ENCODE measurements at regions not wholly inside any gene's neighbourhood (a gene's known extent, or its start where the extent isn't known, plus 50 kb on each side); places are given as distances from the start of the nearest gene placed in this dataset.

- no peak for DNase-seq
Observed at GRCh38 chr14:34205799-34206198, 254.9 kb upstream of the EGLN3 start.

GRCh38 chr14:34204774-34205173 is 253.9 kb upstream of the EGLN3 start:
- no peak for DNase-seq

GRCh38 chr14:34203251-34203722 is 252.4 kb upstream of the EGLN3 start:
- DNase-seq, result no peak

GRCh38 chr14:34201909-34202637 is 251.2 kb upstream of the EGLN3 start:
- DNase-seq, result peak; percentile 31

GRCh38 chr14:34199585-34199984 is 248.7 kb upstream of the EGLN3 start:
- DNase-seq, result peak; percentile 65

- no peak for DNase-seq
Observed at GRCh38 chr14:34198096-34198495, 247.2 kb upstream of the EGLN3 start.

- DNase-seq, result no peak
Observed at GRCh38 chr14:34195964-34196363, 245.1 kb upstream of the EGLN3 start.

- no peak for DNase-seq
Observed at GRCh38 chr14:34190717-34191116, 239.8 kb upstream of the EGLN3 start.

GRCh38 chr14:34189866-34190265 is 239.0 kb upstream of the EGLN3 start:
- no peak for DNase-seq

GRCh38 chr14:34187519-34188044 is 236.7 kb upstream of the EGLN3 start:
- DNase-seq, result no peak

GRCh38 chr14:34187061-34187460 is 236.2 kb upstream of the EGLN3 start:
- DNase-seq, result no peak

- DNase-seq, result no peak
Observed at GRCh38 chr14:34184126-34184525, 233.3 kb upstream of the EGLN3 start.

GRCh38 chr14:34183478-34183877 is 232.6 kb upstream of the EGLN3 start:
- no peak for DNase-seq

GRCh38 chr14:34181338-34181737 is 230.5 kb upstream of the EGLN3 start:
- no peak for DNase-seq

- DNase-seq, result no peak
Observed at GRCh38 chr14:34180869-34181268, 230.0 kb upstream of the EGLN3 start.

GRCh38 chr14:34180434-34180833 is 229.6 kb upstream of the EGLN3 start:
- no peak for DNase-seq

GRCh38 chr14:34179727-34180126 is 228.9 kb upstream of the EGLN3 start:
- DNase-seq, result no peak

- DNase-seq, result no peak
Observed at GRCh38 chr14:34177466-34177865, 226.6 kb upstream of the EGLN3 start.

GRCh38 chr14:34175574-34175973 is 224.7 kb upstream of the EGLN3 start:
- no peak for DNase-seq

- no peak for DNase-seq
Observed at GRCh38 chr14:34174973-34175372, 224.1 kb upstream of the EGLN3 start.

- DNase-seq, result no peak
Observed at GRCh38 chr14:34173916-34174315, 223.0 kb upstream of the EGLN3 start.

GRCh38 chr14:34172550-34173368 is 221.9 kb upstream of the EGLN3 start:
- no peak for DNase-seq

GRCh38 chr14:34172173-34172451 is 221.2 kb upstream of the EGLN3 start:
- DNase-seq, result no peak

All from activated CD4-positive, alpha-beta T cell treated with anti-CD3 and anti-CD28 coated beads, Interleukin-2, amount 50 U/mL, for 16 hours (primary cell).